NCI-H526 treated with DMSO at 0.1 percent for 48 hours (cell line): ENCODE measurements at regions not wholly inside any gene's neighbourhood (a gene's known extent, or its start where the extent isn't known, plus 50 kb on each side); places are given as distances from the start of the nearest gene placed in this dataset.
"Not testable (repeated sequence)": the region's sequence is repeated elsewhere in the genome, so short reads cannot be mapped to it uniquely, and the experiment has no call there.

Source experiments
- DNase-seq: peaks from one replicate; lab custom pipeline; 2025; lab: John Stamatoyannopoulos, UW

DNA sequence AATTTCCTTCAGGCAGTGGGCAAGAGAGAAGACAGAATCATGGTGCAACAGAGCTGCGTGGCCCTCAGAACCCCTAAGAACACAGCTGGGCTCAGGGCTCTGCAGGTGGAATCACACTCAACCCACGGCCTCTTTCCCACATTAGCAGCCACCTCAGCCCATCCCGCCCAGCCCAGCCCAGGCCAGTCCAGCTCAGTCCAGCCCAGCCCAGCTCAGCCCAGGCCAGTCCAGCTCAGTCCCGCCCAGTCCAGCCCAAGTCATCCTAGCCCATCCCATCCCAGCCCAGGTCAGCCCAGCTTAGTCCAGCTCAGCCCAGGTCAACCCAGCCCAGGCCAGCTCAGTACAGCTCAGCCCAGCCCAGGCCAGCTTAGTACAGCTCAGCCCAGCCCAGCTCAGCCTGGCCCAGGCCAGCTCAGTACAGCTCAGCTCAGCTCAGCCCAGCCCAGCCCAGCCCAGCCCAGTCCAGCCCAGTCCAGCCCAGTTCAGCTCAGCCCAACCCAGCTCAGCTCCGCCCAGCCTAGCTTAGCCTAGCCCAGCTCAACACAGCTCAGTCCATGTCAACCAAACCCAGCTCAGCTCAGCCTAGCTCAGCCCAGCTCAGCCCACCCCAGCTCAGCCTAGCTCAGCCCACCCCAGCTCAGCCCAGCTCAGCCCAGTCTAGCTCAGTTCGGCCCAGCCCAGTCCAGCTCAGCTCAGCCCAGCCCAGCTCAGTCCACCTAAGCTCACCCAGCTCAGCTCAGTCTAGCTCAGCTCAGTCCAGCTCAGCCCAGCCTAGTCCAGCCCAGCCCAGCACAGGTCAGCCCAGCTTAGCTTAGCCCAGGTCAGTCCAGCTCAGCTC lies 183.1 kb downstream of the TMEM121 start:
- DNase-seq, result no peak

DNA sequence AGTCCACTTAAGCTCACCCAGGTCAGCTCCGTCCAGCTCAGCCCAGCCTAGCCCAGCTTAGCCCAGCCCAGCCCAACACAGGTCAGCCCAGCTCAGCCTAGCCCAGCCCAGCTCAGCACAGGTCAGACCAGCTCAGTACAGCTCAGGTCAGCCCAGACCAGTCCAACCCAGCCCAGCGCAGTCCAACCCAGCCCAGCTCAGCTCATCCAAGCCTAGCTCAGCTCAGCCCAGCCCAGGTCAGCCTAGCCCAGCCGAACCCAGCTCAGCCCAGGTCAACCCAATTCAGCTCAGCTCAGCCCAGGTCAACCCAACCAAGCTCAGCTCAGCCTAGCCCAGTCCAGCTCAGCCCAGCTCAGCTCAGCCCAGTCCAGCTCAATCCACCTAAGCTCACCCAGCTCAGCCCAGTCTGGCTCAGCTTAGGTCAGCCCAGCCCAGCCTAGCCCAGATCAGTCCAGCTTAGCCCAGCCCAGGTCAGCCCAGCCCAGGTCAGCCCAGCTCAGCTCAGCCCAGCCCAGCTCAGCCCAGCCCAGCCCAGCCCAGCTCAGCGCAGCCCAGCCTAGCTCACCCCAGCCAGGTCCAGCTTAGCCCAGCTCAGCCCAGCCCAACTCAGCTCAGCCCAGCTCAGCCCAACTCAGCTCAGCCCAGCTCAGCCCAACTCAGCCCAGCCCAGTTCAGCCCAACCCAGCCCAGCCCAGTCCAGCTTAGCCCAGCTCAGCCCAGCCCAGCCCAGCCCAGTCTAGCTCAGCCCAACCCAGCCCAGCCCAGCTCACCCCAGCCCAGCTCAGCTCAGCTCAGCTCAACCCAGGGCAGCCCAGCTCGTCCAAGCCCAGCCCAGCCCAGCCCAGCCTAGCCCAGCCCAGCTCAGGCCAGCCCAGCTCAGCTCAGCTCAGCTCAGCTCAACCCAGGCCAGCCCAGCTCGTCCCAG lies 184.0 kb downstream of the TMEM121 start:
- no peak for DNase-seq

DNA sequence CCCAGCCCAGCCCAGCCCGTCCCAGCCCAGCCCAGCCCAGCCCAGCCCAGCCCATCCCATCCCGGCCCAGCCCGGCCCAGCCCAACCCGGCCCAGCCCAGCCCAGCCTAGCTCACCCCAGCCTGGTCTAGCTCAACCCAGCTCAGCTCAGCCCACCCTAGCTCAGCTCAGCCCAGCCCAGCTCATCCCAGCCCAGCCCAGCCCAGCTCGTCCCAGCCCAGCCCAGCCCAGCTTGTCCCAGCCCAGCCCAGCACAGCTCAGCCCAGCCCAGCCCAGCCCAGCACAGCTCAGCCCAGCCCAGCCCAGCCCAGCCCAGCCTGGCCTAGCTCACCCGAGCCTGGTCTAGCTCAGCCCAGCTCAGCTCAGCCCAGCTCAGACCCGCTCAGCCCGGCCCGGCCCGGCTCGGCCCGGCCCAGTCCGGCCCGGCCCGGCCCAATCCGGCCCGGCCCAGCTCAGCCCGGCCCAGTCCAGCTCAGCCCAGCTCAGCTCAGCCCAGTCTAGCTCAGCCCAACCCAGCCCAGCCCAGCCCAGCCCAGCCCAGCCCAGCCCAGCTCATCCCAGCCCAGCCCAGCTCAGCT lies 184.7 kb downstream of the TMEM121 start:
- no peak for DNase-seq

DNA sequence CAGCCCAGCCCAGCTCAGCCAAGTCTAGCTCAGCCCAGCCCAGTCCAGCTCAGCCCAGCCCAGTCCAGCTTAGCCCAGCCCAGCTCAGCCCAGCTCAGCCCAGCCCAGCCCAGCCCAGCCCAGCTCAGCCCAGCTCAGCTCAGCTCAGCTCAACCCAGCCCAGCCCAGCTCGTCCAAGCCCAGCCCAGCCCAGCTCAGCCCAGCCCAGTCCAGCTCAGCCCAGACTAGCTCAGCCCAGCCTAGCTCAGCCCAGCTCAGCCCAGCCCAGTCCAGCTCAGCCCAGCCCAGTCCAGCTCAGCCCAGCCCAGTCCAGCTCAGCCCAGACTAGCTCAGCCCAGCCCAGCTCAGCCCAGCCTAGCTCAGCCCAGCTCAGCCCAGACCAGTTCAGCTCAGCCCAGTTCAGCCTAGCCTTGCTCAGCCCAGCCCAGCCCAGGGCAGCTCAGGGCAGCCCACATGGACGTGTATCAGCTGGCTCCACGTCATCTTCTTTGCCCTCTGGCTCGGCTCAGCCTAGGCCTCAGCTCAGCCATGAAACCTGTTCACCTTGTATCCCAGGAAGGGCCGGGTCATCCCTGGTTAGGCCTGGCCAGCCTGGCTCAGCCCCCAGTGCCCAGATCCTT lies 185.6 kb downstream of the TMEM121 start:
- no peak for DNase-seq

DNA sequence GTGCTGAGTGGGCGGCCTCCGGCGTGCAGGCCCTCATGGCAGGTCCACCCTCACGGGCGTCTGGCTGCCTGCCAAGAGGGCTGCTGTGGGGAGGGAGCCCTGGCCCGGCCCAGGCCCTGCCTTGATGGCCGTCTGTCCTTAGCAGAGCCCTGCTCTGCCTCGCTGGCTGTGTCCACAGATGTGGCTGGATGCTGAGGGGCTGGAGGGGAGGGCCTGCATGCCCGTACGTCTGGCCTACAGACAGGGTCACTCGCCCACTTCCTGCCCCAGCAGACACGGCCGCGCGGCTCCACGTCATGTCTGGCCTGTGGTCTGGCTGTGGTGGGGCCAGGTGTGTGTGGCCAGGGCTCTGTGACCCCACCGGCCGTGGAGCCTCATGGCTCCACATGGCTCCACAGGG lies 186.3 kb downstream of the TMEM121 start:
- DNase-seq, result not testable (repeated sequence)

DNA sequence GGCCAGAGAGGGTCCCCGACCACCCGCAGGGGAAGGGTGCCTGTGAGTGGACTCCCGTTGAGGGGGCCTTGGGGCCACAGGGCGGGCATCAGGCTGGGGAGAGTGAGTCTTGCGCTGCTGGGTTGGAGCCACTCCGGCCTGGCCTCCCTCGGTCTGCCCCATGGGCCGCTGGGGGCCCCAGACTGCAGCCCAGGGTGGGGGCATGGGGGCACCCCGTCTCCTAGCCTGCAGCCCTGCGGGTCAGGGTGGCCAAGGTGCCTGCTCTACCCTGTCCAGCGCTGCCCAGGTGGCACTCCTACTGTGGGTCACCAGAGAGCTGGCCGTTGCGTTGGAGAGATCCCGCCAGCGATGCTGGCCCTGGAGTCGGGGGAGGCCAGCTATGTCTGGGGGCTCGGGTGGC lies 186.8 kb downstream of the TMEM121 start:
- not testable (repeated sequence) for DNase-seq

DNA sequence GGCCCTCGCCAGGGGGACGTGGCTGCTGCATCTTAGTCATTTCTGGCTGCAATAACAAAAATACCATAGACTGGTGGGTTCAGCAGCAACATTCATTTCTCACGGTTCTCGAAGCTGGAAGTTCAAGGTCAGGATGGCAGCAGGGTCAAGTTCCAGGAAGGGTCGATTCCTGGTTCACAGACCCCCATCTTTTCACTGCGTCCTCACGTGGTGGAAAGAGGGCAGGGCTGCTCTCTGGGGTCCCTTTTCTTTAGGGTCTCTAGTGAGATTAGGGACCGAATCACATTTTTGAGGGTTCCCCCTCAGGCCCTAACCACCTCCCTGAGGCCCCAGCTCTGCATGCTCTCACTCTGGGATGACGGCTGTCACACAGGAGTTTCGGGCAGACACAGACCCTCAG lies 187.5 kb downstream of the TMEM121 start:
- DNase-seq, result not testable (repeated sequence)

DNA sequence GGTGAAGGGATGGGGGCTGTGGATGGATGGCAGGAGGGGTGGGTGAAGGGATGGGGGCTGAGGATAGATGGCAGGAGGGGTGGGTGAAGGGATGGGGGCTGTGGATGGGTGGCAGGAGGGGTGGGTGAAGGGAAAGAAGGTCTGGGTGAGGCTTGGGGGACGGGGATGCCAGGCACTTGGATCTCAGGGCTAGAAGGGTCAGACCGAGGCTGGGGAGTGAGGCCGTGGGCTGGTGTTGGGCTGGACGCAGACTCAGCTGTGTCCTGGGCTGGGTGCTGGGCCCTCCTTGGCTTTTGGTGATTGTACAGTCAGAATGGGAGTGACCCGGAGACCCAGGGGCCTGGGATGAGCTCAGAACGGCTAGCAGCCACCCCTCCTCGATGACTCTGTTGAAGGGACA lies 192.4 kb downstream of the TMEM121 start:
- DNase-seq, result not testable (repeated sequence)

DNA sequence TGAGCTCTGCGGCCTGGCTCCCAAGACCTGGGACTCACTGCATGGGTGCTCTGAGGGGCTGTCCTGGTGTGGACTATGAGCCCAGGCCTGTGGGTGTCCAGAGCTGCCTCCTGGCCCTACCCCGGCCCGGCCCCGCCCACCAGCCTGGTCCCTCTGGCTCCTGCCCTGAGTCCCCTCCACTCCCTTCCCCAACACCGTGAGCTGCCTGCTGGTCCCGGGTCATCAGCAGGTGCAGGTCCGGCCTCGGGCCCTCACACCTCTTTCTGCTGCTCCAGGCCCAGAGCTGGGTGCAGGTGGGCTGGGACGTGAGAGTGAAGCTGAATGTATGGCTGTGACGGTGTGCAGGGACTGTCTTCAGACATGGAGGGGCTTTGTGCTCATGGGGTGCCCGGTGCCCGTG lies 193.7 kb downstream of the TMEM121 start:
- not testable (repeated sequence) for DNase-seq

DNA sequence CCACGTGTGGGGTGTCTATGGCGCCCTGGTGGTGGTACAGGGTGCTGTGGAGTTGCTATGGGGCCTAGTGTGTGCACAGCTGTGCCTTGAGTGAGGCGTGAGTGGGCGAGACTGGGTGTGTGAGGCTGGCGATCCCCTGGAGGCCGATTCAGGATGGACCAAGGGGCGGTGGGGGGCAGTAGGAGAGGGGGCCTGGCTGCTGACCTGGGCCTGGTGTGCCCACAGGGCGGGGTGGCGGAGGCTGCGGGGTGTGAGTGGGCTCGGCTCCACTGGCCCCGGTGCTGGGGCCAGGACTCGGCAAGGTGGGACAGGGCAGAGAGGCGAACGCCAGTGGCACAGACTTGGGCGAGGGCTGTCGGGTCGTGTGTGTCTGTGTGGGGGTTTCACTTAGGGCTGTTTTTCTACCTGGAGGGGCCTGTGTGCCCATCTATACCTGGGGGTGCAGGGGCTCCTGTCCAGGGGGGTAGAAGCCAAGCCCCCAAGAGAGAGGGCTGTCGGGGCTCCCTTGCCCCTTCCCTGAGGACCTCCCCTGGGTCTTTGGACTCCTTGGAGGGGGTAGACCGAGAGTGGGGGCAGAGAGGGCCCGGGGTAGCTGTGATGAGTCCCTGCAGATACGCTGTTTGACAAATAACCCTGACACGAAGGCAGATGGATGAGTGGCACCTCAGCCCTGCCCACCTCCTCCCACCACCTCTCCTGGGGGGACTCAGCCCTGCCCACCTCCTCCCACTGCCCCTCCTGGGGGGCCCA lies 194.6 kb downstream of the TMEM121 start:
- not testable (repeated sequence) for DNase-seq

DNA sequence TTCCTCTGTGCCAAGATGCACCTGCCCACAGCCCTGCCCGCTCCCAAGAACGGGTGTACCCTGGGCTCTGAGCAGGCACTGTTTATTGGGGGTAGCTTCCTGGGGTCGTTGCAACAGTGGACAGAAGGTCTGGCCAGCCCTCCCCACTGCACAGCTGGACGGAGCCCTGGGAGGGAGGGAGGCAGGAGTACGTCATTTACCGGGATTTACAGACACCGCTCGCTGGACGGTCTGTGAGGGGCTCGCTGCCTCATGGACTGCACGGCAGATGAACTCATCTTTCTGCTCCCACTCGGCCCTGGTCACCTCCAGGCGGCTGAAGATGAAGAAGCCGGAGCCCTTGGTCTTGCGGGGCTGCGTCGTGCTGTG lies 195.2 kb downstream of the TMEM121 start:
- DNase-seq, result not testable (repeated sequence)

DNA sequence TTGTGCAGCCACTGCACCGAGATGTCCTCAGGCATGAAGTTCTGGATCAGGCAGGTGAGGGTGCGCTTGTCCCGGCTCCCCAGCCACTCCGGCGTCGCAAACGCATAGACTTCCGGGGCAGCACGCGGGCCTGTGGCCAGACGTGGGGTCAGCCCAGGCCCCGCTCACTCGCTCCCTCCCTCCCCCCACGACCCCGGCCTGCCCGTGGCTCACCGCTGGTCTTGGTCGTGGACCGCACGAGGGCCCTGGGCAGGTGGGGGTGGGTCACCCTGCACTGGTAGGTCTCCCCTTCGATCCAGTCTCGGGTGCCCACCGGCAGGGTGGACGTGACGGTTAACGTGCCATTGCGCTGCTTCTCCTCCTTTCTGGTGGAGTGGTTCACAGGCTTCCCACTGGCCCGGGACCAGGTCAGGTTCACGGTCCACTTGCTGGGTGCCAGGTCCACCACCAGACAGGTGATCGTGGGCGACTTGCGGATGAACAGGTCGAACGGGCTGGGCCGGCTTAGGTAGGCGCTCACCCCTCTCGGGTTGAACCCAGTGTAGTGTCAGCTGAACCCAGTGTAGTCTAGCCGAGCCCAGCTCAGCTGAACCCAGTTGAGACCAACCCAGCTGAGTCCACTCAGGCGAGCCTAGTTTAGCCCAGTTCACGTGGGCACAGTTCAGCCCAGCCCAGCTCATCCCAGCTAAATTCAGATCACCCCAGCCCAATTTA lies 195.8 kb downstream of the TMEM121 start:
- DNase-seq, result not testable (repeated sequence)

DNA sequence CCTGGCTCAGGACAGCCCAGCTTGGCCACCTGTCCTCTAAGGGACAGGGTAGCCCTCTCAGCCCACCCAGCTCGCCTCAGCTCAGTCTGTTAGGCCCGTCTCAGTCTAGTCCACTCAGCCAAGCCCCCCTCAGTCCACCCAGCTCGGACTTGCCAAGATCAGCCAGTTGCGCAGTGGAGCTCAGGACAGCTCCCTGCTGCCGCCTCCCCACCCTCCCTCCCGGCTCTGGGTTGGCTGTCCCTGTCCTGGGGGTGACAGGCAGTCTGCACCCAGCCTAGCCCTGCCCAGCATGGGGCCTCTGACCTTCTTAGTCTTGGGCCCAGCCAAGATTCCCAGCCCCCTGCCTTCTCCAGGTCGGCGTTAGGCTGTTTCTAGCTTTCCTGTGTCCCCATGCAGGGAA lies 196.9 kb downstream of the TMEM121 start:
- DNase-seq, result not testable (repeated sequence)

DNA sequence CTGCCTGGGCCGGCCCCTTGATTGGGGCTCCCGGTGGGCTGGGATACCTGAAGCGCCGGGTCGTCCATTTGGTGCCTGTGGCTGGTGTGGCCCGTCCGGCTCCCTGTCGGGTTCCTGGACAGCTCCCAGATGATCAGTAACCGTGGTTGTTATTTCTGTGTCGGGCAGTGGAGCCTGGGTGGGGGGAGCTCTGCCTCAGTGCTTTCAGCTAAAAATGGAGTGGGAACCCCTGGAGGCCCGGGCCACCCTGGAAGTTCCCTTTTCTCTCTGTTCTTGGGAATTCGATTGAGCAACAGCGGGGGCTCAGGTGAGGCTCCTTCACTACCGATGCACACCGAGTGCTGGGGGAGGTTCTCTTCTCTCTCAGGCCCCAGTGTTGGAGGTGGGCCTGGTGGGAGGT lies 197.4 kb downstream of the TMEM121 start:
- DNase-seq, result not testable (repeated sequence)

DNA sequence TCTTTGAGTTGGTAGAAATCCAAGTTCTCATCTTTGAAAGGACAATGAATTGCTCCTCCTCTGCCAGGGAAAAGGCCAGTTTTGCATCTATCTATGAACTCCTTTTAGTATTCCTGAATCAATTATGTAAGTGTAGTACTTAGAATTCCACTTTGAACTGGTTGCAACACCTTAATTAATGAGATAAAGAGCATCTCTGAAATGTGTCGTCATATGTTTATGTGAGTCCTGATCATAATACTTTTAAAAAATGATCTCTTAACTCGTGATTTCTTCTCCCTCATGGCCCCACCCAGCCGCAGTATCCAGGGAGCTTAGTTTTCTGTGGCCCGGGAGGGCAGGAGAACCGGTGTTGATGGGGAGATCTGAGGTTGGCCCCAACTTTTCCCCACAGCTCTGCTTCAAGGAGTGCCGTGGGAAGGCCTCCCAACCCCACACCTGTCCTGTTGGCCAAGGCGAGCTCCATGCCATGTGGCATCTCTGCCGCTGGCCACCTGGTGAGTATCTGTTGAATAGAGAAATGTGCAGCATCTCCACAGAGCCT lies 203.5 kb downstream of the TMEM121 start:
- not testable (repeated sequence) for DNase-seq

DNA sequence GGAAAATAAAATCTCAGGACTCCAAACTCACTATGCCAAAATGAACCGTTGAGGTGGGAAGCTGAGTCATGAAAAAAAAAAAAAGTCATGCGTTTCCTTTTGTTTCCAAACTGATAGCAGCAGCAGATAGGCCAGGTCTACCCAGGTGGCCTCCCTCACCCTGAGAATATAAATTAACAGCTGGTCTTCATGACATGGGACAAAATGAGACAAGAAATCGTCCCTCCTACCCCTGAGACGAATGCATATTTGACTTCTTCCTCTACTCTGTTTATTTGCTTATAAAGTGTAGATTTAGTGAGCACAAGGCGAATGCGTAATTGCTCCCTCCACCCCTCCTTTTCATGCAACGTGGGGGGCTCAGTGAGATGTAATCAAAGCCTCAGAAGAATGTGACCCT lies 204.3 kb downstream of the TMEM121 start:
- DNase-seq, result not testable (repeated sequence)

DNA sequence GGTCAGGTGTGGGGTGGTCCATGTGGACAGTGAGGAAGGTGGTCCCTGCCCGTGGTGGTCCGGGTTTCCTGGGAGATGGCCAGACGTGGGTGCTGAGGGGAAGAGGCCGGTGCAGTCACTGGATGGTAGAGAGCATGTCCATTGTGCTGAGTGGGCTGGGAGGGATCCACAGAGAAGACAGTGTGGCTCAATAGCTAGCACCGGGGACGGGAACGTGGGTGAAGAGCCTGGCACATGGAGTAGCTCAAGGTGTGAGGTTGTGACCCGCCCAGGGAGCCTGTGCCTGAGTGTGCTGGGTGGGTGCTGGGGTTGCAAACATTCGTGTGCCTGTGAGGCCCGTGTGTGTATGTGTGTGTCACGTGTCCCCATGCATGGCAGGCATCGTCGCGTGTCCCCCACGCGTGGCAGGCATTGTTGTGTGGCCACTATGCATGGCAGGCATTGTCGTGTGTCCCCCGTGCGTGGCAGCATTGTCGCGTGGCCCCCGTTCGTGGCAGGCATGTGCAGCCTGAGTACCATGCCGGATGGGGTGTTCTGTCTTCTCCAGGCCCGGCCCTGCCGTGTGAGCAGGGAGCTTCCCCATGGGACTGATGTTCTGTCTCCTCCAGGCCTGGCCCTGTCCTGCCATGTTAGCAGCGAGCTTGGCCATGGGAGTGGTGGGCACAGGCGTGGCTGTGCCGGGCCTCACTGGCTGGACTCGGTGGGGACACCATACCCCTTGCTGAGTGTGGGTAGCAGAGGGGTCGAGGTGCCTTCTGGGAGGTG lies 205.0 kb downstream of the TMEM121 start:
- DNase-seq, result not testable (repeated sequence)

DNA sequence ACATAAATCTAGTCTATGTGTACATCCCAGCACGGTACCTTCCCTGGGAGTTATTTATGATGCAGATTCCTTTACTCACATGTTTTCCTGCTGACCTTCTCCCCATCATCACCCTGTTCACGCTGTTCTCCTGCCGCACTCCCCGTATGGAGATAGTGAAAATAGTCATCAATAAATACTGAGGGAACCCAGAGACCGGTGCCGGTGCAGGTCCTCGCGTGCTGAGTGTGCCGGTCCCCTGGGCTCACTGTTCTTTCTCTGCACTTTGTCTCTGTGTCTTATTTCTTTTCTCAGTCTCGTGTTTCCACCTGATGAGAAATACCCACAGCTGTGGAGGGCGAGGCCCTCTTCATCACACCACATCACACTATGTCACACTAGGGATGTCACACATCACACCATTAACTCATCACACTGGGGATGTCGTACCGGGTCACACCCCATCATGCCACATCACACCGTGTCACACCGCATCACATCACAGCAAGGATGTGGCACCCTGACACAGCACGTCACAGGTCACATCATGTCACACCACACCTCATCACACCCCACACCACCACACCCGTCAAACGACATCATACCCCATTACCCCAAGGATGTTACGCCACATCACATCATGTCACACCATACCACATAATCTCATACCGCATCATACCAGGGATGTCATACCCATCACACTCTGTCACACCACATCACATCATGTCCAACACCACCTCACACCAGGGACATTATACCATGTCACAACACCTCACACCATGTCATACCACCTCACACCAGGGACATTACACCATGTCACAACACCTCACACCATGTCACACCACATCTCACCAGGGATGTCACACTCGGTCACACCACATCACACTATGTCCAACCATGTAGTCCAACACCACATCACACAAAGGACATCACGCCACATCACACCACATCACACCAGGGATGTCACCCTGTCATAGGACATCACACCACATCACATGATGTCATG lies 207.0 kb downstream of the TMEM121 start:
- no peak for DNase-seq
